H1 (cell line): ENCODE measurements at regions not wholly inside any gene's neighbourhood (a gene's known extent, or its start where the extent isn't known, plus 50 kb on each side); places are given as distances from the start of the nearest gene placed in this dataset.

Source experiments
- BCL11A ChIP-seq, 2 experiments: IDR thresholded peaks; one replicate each; pipeline ENCODE4 v1.6.1; 2011; ENCODE audit warnings: low read depth in 2 of 2, low read length in 2 of 2, mild to moderate bottlenecking in 2 of 2
- CBX8 ChIP-seq: fragments of 300-800, 300-1000 bp; sonication (generic); IDR thresholded peaks from 2 replicates; pipeline ENCODE4 v1.7.1; 2016; ENCODE audit warnings: low read depth, low read length, borderline replicate concordance
- EGR1 ChIP-seq: IDR thresholded peaks from 2 replicates; pipeline ENCODE4 v1.6.1; 2011; ENCODE audit warnings: low read depth, low read length, borderline replicate concordance
- HDAC2 ChIP-seq, 2 experiments: fragments of 300-600 bp in 1 of 2; sonication (generic) in 1 of 2; IDR thresholded peaks; 2 replicates each; pipeline ENCODE4 v1.6.1; 2011 to 2012; ENCODE audit warnings: low read depth in 2 of 2, low read length in 2 of 2, mild to moderate bottlenecking in 2 of 2, moderate library complexity in 2 of 2, borderline replicate concordance in 1 of 2, inconsistent platforms in 1 of 2
- HDAC6 ChIP-seq: IDR thresholded peaks from one replicate; pipeline ENCODE4 v1.7.1; 2012; ENCODE audit warnings: low read depth, mild to moderate bottlenecking, inconsistent platforms, low read length, moderate library complexity
- KDM1A ChIP-seq: fragments of 200-600, 300-600 bp; sonication (generic); IDR thresholded peaks from 2 replicates; pipeline ENCODE4 v1.7.1; 2016; ENCODE audit warnings: mild to moderate bottlenecking, low read length, borderline replicate concordance
- KDM4A ChIP-seq: IDR thresholded peaks from one replicate; pipeline ENCODE4 v1.7.1; 2012; ENCODE audit warnings: low read depth, mild to moderate bottlenecking, moderate library complexity, low read length, inconsistent platforms; ENCODE audit not compliant: severe bottlenecking
- KDM5A ChIP-seq: fragments of 200-600 bp; IDR thresholded peaks from 2 replicates; pipeline ENCODE4 v1.7.1; 2012; ENCODE audit warnings: mild to moderate bottlenecking, low read length, inconsistent platforms, mixed read lengths
- NRF1 ChIP-seq: IDR thresholded peaks from 2 replicates; pipeline ENCODE4 v1.6.1; 2011; ENCODE audit warnings: mild to moderate bottlenecking, low read depth, low read length, improper control_type of control experiment
- PHF8 ChIP-seq: fragments of 200-600 bp; sonication (generic); conservative IDR thresholded peaks from 2 replicates; pipeline ENCODE4 v1.7.1; 2012; ENCODE audit warnings: low read depth, mild to moderate bottlenecking, inconsistent platforms, low read length, moderate library complexity
- SIRT6 ChIP-seq: IDR thresholded peaks from one replicate; pipeline ENCODE4 v1.7.1; 2012; ENCODE audit warnings: low read length, inconsistent platforms
- TBP ChIP-seq: IDR thresholded peaks from 2 replicates; pipeline ENCODE4 v1.6.1; 2011; ENCODE audit warnings: low read depth, low read length, improper control_type of control experiment
- TF ChIP-seq, protein P1 (sequence below), 3 experiments: IDR thresholded peaks; 1 replicate in 2 of 3; 2 replicates in 1 of 3; pipeline versions ENCODE4 v1.5.1 to v1.6.1; 2011; ENCODE audit warnings: low read length in 3 of 3, mild to moderate bottlenecking in 3 of 3, inconsistent platforms in 2 of 3, low read depth in 1 of 3, moderate library complexity in 1 of 3; ENCODE audit not compliant: insufficient read depth in 1 of 3; ENCODE audit errors: control extremely low read depth in 1 of 3

- TF ChIP-seq, protein P1, sequence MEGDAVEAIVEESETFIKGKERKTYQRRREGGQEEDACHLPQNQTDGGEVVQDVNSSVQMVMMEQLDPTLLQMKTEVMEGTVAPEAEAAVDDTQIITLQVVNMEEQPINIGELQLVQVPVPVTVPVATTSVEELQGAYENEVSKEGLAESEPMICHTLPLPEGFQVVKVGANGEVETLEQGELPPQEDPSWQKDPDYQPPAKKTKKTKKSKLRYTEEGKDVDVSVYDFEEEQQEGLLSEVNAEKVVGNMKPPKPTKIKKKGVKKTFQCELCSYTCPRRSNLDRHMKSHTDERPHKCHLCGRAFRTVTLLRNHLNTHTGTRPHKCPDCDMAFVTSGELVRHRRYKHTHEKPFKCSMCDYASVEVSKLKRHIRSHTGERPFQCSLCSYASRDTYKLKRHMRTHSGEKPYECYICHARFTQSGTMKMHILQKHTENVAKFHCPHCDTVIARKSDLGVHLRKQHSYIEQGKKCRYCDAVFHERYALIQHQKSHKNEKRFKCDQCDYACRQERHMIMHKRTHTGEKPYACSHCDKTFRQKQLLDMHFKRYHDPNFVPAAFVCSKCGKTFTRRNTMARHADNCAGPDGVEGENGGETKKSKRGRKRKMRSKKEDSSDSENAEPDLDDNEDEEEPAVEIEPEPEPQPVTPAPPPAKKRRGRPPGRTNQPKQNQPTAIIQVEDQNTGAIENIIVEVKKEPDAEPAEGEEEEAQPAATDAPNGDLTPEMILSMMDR (IDR thresholded peaks at IDR 0.05; ENCODE audit: control extremely low read depth in 1 of 3, insufficient read depth in 1 of 3, low read depth in 1 of 3, low read length in 3 of 3): peak in 2 of 3 experiments; percentile 45 to 54; a peak in 2 of 4 replicates
- no peak for TF ChIP-seq HDAC2 (IDR thresholded peaks at IDR 0.05; ENCODE audit: borderline replicate concordance in 1 of 2, low read depth in 2 of 2, low read length in 2 of 2)
- TF ChIP-seq KDM1A: no peak
- no peak for TF ChIP-seq EGR1
- no peak for TF ChIP-seq NRF1
- TF ChIP-seq HDAC6: no peak
- no peak for TF ChIP-seq CBX8
- no peak for TF ChIP-seq SIRT6
- no peak for TF ChIP-seq KDM4A
- no peak for TF ChIP-seq KDM5A
- TF ChIP-seq TBP: no peak
- no peak for TF ChIP-seq BCL11A (IDR thresholded peaks at IDR 0.05; ENCODE audit: low read depth in 2 of 2, low read length in 2 of 2)
- TF ChIP-seq PHF8: no peak
These were observed 62.8 kb upstream of the NEUROD1 start (continued) for GRCh38 chr2:181742922-181743722.
